ENCODE measurements at regions not wholly inside any gene's neighbourhood (a gene's known extent, or its start where the extent isn't known, plus 50 kb on each side); places are given as distances from the start of the nearest gene placed in this dataset.
"Not testable (repeated sequence)": the region's sequence is repeated elsewhere in the genome, so short reads cannot be mapped to it uniquely, and the experiment has no call there.

- no peak overlapping the region for H3K27ac ChIP-seq
- TF ChIP-seq CTCF (IDR thresholded peaks at IDR 0.05) (no peak), ZFX (IDR thresholded peaks at IDR 0.05; ENCODE audit: borderline replicate concordance) (no peak)
Observed at GRCh38 chr10:38600146-38600545, 506.0 kb downstream of the ZNF37A start.

DNA sequence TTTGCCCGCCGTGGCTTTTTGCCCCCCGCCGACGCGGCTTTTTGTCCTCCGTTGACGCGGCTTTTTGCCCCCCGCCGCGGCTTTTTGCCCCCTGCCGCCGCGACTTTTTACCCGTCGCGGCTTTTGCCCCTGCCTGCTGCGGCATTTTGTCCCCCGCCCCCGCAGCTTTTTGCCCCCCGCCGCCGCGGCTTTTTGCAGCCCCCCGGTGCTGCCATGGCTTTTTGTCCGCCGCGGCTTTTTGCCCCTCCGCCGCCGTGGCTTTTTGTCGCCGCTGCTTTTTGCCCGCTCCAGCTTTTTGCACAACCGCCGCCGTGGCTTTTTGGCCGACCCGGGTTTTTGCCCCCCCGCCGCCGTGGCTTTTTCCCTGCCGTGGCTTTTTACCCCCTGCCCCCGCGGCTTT lies 506.6 kb downstream of the ZNF37A start:
- H3K27ac ChIP-seq = no peak overlapping the region
- no peak for TF ChIP-seq ZFX (IDR thresholded peaks at IDR 0.05; ENCODE audit: borderline replicate concordance)
- TF ChIP-seq CTCF (IDR thresholded peaks at IDR 0.05) = no peak

DNA sequence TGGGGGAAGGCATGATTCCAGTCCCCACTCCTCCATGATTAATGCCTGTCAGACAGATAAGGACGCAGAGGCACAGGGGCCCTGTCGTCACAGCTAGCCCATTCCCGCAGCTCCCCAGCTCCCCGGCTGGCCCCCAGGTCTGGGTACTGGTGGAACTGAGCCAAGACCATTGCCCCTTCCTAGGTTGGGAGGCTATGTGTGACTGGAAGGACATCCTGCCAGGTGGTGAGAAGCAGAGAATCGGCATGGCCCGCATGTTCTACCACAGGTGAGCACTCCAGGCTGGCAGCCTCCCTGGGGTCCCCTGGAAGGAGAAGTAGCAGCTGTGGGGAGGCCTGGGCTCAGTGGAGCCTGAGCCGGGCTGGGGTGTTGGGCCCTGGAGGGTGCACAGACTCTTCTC lies 509.5 kb downstream of the ZNF37A start:
- not testable (repeated sequence) for H3K27ac ChIP-seq

GRCh38 chr10:38604477-38604876 lies 510.3 kb downstream of the ZNF37A start:
- H3K27ac ChIP-seq = not testable (repeated sequence)

GRCh38 chr10:38605153-38605661 lies 511.1 kb downstream of the ZNF37A start:
- TF ChIP-seq CTCF (IDR thresholded peaks at IDR 0.05) (0 out of 2 replicates have a peak, but pooled peaks have one; percentile 15), ZFX (IDR thresholded peaks at IDR 0.05; ENCODE audit: borderline replicate concordance) (no peak)

DNA sequence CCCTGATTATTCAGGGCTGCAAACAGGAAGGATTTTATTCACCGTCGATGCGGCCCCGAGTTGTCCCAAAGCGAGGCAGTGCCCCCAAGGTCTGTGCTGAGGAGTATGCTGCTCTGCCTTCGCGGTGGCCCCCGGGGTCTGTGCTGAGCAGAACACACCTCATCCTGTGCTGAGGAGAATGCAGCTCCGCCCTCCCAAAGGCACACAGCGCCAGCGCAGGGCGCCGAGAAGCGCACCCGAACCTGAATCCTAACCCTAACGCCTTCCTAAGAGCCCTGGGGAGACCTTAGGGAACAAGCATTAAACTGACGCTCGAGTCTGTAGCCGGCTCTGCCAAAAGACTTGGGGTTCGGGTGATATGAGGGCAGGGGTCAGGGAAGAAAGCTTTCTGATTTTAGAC lies 521.5 kb downstream of the ZNF37A start:
- H3K27ac ChIP-seq = not testable (repeated sequence)

More at GRCh38 chr10:38605153-38605661, 511.1 kb downstream of the ZNF37A start:
- no peak overlapping the region for H3K27ac ChIP-seq

DNA sequence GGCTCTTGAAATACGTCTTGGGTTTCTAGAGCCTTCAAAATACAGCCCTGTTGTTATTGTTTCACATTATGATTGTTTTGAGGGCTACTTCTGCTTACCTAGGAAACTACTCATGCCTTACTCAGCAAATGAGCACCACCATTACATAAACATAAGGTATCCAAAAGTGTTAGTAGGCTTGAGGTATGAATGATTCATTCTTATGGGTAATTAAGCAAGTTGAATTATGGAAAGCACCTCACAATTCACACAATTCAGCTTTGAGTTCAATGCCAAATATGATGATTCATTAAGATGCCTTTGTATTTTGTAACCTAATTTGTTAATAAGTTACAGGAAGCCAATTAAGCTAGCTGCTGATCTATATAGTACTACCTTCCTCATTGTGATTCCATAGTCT lies 525.7 kb downstream of the ZNF37A start:
- not testable (repeated sequence) for H3K27ac ChIP-seq

DNA sequence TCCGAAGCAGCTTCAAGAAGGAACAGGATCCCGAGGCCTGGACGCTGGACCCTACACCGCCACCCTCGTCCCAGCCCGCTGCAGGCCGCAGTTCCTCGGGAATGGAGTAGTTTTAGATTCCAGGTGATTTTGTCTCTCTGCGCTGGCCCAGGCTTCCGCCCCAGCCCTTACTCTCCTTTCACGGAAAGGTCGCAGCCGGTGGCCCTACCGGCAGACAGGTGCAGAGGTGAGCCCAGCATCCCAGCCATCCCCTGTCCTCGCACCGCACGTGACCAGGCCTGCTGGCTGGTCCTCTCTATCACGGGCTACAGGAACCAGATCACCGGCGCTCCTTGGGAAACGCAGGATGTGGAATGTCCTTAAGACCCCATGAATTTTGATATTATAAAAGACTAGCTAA lies 541.5 kb downstream of the ZNF37A start:
- not testable (repeated sequence) for H3K27ac ChIP-seq

All from 22Rv1 (cell line).